ENCODE measurements at regions not wholly inside any gene's neighbourhood (a gene's known extent, or its start where the extent isn't known, plus 50 kb on each side); places are given as distances from the start of the nearest gene placed in this dataset.
"Not testable (repeated sequence)": the region's sequence is repeated elsewhere in the genome, so short reads cannot be mapped to it uniquely, and the experiment has no call there.

GRCh38 chr11:49750447-49750846 is 201.7 kb upstream of the OR4C13 start:
- not testable (repeated sequence) for TF ChIP-seq CTCF (IDR thresholded peaks at IDR 0.05); POLR2AphosphoS5 (IDR thresholded peaks at IDR 0.05; ENCODE audit: low read depth, low read length)
